DMS153 treated with DMSO at 0.1 percent for 48 hours (cell line): ENCODE measurements at regions not wholly inside any gene's neighbourhood (a gene's known extent, or its start where the extent isn't known, plus 50 kb on each side); places are given as distances from the start of the nearest gene placed in this dataset.
"Not testable (repeated sequence)": the region's sequence is repeated elsewhere in the genome, so short reads cannot be mapped to it uniquely, and the experiment has no call there.

ENCODE experiments used
- DNase-seq: peaks from one replicate; lab custom pipeline; 2025; ENCODE audit not compliant: unreplicated experiment; lab: John Stamatoyannopoulos, UW

DNA sequence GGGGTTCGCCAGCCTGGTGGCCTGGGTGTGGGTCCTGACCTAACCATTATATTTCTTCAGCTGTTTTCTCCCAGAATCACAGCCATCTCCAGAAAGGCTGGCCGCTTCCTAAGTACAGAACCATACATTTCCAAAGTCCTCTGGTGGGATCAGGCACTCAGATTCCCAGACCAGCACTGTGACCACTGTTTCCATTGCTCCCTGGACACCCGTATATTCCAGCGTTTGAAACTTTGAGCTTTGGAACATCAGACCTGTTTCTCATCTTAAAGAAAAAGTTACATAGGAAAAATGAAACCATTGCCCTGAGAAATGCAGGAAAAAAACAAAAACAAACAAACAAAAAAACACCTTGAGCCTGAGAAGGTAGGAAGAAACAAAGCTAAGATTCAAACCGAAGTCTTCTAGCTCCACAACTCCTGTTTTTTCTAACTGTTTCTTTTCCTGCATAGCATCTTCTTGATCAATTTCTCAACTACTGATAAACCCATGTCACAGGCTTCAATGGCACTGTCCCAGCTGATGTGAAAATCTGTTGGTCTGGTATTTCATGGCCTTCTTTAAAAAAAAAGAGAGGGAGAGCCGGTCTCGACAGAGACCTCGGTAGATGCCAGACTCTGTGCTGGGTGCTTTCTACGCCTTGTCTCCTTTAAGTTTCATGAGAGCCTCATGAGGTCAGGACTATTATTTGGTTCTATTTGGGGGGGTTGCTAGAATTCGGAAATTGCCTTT, 221.3 kb downstream of the TOMM20 start:
- DNase-seq = no peak

DNA sequence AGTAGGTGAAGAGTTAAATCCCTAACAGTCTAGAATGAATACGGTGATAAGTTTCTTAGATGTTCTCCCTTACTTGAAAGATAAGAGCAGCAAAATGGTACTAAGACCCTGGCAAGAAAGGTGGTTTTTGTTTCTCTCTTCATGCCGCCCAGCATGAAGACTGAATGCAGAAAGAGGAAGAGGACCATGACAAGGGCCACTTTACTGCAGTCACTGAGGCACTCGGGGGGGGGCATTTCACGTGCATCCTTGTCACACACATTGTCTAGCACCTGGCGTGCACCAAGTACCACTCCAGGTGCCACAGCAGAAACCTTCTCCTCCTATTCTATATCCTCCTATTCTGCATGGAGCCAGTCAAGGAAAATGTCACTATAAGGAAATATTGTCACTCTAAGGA, 222.0 kb downstream of the TOMM20 start:
- DNase-seq = no peak

DNA sequence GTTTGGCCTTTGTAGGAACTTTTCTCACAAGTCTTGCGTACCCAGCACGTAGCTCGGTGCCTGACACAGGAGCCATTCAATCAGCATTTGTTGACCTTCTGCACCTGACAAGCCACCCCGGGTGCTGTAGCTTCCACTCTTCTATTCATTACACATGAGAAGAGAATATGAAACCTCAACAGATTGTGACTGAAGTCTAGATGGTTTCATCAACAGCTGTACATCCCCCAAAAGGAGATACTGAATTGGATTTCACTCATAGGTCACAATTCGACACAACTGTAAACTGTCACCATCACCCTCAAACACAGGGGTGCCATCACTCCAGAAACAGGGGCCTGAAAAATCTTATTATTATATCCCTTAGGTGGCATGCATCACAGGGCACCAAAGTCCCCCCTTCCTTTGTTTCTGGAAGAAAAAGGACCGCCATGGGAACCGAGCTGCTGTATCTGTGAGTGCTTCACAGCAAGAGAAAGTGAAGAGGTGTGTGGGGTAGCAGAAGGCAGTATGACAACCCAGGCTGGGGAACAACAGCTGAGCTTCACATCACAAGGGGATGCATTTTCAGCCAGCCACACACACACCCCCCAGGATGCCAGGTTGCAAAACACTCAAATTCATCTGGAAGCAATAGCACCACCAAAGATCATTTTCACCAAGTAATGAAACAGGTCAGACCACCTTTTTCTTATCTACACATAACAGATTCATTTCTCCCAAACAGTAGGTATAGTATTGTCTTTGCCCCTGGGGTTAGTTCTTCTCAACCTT, 225.7 kb downstream of the TOMM20 start:
- DNase-seq = no peak

DNA sequence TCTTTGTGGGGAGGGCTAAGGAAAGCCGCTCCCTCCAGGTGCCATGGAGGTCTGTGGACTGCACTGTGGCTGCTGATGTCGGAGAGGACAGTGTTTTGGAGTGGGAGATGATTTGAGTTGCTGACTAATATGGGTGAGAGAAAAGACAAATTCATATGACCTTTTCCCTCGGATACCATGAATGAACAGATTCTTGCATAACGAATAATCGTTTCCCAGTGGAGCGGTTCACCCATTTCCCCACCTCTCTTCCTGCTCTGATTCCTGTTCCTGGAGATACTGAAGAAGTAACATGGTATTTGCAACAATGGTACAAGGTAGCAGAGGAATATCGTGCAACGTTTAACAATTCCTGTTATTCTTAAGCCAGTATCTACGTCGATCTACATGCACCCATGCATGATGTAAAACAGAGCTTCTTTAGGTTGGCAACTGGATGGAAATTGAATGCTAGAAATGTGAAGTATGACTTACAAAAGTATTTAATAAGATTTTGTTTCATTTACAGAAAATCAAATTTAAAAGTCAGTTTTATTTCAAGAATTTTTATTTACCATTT, 227.1 kb downstream of the TOMM20 start:
- DNase-seq = no peak

GRCh38 chr1:234900595-234900994, 228.0 kb downstream of the TOMM20 start:
- DNase-seq = no peak

DNA sequence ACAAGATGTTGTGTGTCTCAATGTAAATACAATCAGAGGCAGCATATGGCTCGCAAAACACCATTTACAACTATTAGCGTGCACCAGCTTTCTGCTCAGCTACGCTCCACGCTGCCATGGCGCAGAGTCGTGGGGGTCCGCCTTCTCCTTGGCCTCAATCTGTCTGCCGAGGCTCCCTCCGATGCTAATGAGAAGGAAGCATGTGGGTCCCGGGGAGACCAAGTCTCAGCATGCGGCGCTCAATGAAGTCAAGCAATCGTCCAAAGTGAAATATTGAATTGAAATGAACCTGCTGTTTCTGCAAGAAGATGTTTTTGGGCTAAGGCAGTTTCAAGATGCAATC, 228.9 kb downstream of the TOMM20 start:
- no peak for DNase-seq

- peak; percentile 33 for DNase-seq
These were observed 229.5 kb downstream of the TOMM20 start for GRCh38 chr1:234899041-234899729.

DNA sequence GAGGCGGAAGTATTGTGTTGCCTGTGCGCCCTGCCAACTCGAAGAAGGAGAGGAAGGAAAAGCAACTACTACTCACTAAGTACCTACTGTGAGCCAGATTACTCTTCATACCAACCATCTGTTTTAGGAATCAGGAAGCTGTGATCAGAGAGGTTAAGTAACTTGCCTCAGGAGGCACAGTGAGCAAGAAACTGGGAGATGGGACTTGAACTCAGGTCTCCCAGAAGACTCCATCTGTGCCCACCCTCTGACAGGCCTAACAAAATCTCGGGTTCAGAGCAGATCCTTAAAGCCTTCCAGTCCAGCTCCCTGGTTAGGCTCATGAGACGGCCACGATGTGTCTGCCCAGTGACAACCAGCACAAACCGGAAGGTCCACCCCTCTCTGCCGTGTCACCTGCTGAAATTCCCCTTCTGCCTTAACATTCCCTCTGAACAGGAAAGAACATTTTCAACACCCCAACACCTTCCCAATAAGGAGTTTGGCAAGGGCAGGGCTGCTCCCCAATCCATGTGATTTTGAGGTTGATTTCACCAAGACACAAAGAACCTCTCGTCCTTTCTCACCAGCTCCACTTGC, 230.1 kb downstream of the TOMM20 start:
- no peak for DNase-seq

- no peak for DNase-seq
These were observed 230.7 kb downstream of the TOMM20 start for GRCh38 chr1:234897754-234898454.

GRCh38 chr1:234897390-234897749, 231.3 kb downstream of the TOMM20 start:
- no peak for DNase-seq

- no peak for DNase-seq
These were observed 231.9 kb downstream of the TOMM20 start for GRCh38 chr1:234896477-234897389.

- DNase-seq = peak; percentile 33
These were observed 234.7 kb downstream of the TOMM20 start for GRCh38 chr1:234893725-234894630.

- no peak for DNase-seq
These were observed 235.3 kb downstream of the TOMM20 start for GRCh38 chr1:234893359-234893724.

DNA sequence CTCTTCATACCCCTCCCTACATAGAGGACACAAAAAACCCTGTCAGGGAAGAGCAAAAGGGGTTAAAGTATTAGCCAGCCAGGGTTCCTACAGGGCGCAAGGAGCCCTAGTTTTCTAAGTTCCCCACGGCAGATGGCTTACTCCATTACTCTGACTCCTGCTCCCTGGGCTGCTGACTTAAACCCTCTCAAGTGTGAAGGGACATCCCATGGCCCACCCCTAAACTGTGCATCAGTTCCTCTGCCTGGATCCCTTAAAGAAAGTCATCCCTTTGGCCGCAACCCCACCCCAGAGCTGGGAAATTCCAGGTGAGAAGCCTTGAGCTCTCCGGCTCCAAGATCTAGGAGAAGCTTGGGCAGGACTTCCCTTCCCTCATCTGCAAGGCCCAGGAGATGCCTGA, 236.0 kb downstream of the TOMM20 start:
- DNase-seq = no peak

DNA sequence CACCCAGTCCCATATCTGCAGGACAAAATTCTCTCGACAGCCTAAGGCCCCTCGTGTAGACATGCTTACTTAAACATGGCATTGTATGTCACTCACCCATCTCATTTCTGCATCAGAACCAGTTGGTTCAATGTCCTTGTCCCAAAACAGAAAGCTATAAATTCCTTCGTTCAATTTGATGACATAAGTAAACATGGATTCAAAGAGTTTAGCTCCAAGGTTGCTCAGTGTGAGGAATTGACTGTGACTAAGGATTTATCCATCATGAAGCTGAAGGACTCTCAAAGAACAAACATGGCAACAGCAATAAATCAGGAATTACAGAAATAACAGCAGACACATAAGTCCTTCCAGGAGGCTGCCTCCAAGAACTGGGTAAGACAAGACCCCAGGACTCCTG, 237.2 kb downstream of the TOMM20 start:
- no peak for DNase-seq

DNA sequence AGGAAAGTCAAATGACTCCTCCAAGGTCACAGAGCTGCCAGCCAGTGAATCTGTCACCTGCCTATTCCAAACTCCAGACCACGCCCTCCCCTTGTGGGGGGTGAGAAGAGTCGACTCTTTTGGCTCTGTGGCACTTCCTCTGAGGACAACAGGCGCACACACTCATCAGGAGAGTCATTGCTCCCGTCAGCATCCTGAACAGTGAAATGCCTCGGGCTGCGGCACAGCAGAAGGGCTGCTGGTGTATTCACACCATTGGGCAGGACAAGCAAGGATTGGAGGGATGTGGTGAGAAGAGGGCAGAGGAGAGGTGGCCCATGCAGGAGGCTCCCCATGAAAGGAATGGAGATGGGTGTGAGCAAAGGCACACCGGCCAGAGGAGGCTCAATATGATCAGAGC, 239.0 kb downstream of the TOMM20 start:
- no peak for DNase-seq

GRCh38 chr1:234888247-234888646, 240.4 kb downstream of the TOMM20 start:
- not testable (repeated sequence) for DNase-seq

- DNase-seq = no peak
These were observed 241.4 kb downstream of the TOMM20 start for GRCh38 chr1:234887016-234887900.
